NCI-H82 treated with DMSO at 0.1 percent for 48 hours (cell line): ENCODE measurements at regions not wholly inside any gene's neighbourhood (a gene's known extent, or its start where the extent isn't known, plus 50 kb on each side); places are given as distances from the start of the nearest gene placed in this dataset.

ENCODE experiments used
- DNase-seq: peaks from one replicate; lab custom pipeline; 2025; ENCODE audit not compliant: unreplicated experiment; lab: John Stamatoyannopoulos, UW

DNA sequence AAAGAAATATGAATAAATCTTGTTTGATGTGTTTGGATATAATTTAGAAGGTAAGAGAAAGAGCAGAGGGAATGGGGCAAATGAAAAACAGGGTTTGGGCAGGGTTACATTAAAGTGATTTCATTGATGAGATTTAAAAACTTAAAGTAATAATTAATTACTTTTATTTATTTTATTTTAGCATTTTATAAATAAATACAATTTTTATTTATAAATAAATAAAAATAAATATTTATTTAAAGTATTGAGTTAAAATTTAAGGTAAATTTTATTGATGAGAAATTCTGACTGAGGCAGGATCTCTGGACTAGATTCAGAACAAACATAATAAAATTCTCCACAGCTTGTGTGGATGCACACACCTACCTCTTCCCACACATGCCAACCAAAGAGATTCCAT is 584.1 kb upstream of the BTBD3 start:
- DNase-seq = no peak

DNA sequence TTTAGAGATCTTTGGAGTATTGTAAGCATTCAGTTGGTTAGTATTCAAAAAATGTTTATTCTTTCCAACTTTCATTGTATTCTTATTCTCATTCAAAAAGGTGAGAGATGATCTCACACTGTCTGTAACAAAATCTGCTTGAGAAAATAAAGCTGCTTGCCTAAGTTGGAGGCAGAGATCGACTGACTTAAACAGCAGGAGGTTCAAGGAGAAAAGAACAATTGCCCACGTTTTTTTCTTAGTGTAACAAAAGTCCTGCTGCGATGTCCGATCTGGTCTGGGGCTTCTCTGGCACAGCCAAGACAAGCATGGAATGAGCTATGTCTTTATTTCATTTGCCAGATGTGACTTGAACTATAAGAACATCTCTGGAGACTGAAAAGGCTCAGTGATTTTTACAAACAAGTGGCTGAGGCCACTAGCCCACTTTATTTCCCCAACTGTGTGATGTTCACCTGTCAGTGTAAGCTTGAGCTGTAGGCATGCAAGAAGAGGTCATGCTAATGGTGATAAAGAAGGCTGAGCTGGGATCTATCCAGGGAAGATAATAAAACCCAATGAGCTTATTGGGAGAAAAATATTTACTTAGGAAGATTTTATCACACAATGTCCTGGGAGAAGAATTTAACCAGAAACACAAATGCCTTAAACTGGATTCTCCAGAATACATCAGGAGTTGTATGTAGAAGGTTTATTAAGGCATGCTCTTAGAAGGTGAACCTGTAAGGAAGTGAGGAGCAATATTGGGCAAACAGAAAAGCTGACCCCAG is 580.1 kb upstream of the BTBD3 start:
- no peak for DNase-seq

- no peak for DNase-seq
These were observed 579.0 kb upstream of the BTBD3 start for GRCh38 chr20:11338496-11339306.

DNA sequence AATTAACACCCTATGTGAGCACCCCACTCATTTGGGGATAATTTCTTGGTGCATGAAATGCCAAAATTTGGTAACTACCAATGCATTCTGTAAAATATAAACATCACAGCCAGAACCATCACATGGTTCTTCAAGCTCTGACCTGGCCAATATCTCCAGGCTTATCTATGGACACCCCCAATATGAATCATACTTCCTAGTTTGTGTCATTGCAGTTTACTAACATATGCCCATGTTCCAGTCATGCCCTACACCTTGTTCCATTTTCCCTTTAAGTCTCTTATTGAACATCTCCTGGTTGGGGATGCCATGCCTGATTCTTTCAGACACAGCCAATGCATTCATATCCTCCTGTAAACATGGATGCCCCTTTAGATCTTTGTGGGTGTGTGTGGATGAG is 572.8 kb upstream of the BTBD3 start:
- no peak for DNase-seq

DNA sequence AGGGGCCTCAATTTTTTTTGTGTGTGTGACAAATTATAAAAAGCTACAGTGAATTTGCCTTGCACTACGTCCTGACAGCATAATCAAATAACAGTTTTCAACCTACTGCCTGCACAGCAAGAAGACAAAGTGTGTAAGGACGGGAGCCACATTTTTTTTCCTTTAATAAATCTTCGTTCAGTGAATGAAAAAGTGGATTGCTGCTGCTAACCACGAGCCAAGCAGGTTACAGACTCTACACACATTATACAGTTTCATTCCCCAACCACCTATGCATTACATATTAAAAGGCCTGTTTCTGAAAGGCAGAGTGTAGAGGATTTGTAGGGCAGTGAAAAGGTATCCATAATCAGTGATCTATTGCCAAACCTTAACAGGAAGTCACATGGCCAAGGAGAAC is 570.0 kb upstream of the BTBD3 start:
- DNase-seq = no peak

DNA sequence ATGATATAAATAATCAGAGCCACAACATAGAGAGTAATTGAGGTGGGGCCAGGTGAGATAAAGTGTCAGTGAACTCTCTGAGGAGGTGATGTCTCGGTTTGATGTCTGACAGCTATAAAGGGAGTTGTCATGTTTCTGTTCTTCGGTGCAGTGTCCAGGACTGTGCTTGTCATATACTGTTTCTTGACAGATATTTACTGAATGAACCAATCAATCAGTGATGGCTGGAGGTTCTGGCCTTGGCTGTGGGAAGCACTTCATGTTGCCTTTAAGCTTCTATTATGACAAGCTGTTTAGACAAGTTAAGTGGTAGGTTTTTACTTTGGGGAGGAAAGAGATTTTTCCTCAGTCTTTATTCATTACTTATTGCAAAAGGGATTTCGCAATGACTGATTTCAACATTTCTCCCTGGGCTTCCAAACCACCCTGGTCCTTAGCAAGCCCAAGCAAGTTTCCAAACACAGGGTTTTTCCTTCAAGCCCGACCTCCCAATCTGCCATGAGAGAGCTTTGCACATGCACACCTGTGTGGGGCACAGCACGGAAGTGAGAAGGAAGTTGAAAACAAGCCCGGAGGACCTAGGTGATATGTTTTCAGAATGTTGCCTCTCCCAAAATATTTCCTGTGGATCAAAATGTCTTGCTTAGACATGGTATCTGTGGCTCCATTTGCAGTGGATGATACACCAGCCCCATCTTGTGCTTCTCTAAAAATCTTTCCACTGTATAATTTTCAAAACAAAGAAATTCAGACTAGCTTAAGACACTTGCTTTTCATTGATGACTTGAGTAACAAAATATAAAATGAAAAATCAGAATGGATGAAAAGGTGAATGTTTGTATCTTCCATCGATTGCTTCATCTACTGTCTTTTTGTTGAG is 567.3 kb upstream of the BTBD3 start:
- no peak for DNase-seq

DNA sequence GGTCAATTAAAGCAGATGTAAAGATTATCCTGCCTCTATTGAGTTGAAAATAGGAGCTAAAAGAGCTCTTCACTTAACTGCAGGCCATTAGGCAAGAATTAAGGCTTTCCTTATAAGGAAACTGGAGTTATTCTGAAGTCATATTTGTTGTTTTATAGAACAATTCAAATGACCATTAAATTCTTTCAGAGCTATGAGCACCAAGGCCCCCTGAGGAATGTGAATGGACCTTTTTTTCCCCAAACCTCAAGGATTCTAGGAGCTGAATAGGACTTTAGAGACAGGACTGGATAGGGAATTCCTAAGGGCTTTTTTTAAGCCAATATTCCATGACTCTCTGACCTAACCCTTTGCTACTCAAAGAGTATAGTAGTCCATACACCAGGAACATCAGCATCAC is 565.7 kb upstream of the BTBD3 start:
- DNase-seq = no peak

- DNase-seq = no peak
These were observed 562.8 kb upstream of the BTBD3 start for GRCh38 chr20:11354846-11355245.

GRCh38 chr20:11355345-11355744 is 562.3 kb upstream of the BTBD3 start:
- no peak for DNase-seq

GRCh38 chr20:11356061-11356460 is 561.6 kb upstream of the BTBD3 start:
- no peak for DNase-seq

GRCh38 chr20:11362450-11362849 is 555.2 kb upstream of the BTBD3 start:
- no peak for DNase-seq

GRCh38 chr20:11364736-11365135 is 553.0 kb upstream of the BTBD3 start:
- DNase-seq = no peak

GRCh38 chr20:11366660-11367059 is 551.0 kb upstream of the BTBD3 start:
- no peak for DNase-seq

- DNase-seq = no peak
These were observed 549.2 kb upstream of the BTBD3 start for GRCh38 chr20:11368499-11368898.

GRCh38 chr20:11368965-11369711 is 548.6 kb upstream of the BTBD3 start:
- DNase-seq = no peak

- no peak for DNase-seq
These were observed 545.9 kb upstream of the BTBD3 start for GRCh38 chr20:11371831-11372230.

GRCh38 chr20:11372876-11373790 is 544.6 kb upstream of the BTBD3 start:
- DNase-seq = no peak

DNA sequence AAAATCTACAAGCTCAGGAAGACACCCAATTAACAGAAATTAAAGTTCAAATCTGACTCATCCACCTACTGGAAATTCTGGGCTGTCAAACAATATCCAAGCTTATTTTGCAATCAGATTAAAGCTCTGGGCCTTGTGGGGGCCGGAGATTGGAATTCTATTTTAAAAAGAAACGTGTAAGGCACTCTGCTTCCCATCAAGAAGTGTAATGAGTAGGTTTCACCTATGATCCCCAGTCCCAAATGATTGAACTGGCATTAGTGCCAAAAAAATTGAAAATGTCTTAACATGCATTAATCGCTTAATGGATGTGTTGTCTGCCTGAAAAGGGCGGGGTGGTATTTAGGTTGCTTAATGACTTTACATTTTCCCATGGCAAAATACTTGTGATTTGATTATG is 542.4 kb upstream of the BTBD3 start:
- DNase-seq = no peak

DNA sequence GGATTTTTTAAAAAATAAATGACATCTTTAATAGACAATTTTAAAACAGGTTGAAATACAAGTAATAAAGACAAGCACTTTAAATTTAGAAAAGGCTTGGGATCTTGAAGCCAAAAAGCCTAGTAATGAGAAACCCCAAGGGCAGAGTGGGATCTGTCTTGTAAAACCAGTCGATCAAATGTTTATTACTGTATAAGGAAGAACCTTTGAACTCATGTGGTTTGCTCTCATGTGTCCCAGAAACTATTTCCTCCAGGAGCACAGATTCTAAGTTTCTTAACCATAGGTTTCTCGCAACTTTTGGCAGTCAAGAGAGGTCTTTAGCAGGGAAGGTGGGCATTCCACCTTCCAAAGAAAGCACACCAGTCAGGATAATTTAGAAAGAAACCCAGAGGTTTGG is 541.7 kb upstream of the BTBD3 start:
- DNase-seq = no peak

- no peak for DNase-seq
These were observed 541.3 kb upstream of the BTBD3 start for GRCh38 chr20:11376420-11376819.
